ENCODE measurements at regions not wholly inside any gene's neighbourhood (a gene's known extent, or its start where the extent isn't known, plus 50 kb on each side); places are given as distances from the start of the nearest gene placed in this dataset.

- Histone ChIP-seq H3K4me1 (ENCODE audit: insufficient read depth, low read length) (no peaks in the 10 kb centered on the region), H3K4me3 (ENCODE audit: insufficient read depth, low read depth, low read length) (no peak overlapping the region), H4K20me1 (ENCODE audit: insufficient read depth, low read length) (no peaks in the 10 kb centered on the region), H3K4me2 (ENCODE audit: low read length) (no peak overlapping the region), H3K9ac (ENCODE audit: low read length) (no peak overlapping the region), H3K36me3 (ENCODE audit: insufficient read depth, low read length) (no peaks in the 10 kb centered on the region), H3K79me2 (ENCODE audit: insufficient read depth, low read length) (no peaks in the 10 kb centered on the region), H2AFZ (ENCODE audit: low read depth, low read length) (no peak overlapping the region), H3K9me3 (ENCODE audit: insufficient read depth, low read depth, low read length) (no peaks in the 10 kb centered on the region), H3K27me3 (ENCODE audit: insufficient read depth, low read length) (no peaks in the 10 kb centered on the region), H3K27ac (ENCODE audit: low read depth, low read length) (no peak overlapping the region)
- no peak for FAIRE-seq
- H3K4me3 Mint-ChIP-seq (ENCODE audit: unreplicated experiment): no peak overlapping the region
- no peaks in the 10 kb centered on the region for H3K36me3 Mint-ChIP-seq (ENCODE audit: low read depth, unreplicated experiment)
- peaks cover 17% of the 10 kb centered on the region for H3K4me1 Mint-ChIP-seq (ENCODE audit: low read depth, unreplicated experiment)
- DNase-seq (ENCODE audit: low read depth): no peak
- peaks cover 7% of the 10 kb centered on the region for H3K9me3 Mint-ChIP-seq (ENCODE audit: unreplicated experiment)
- H3K27me3 Mint-ChIP-seq (ENCODE audit: low read depth, unreplicated experiment): no peaks in the 10 kb centered on the region
- TF ChIP-seq, protein P1, sequence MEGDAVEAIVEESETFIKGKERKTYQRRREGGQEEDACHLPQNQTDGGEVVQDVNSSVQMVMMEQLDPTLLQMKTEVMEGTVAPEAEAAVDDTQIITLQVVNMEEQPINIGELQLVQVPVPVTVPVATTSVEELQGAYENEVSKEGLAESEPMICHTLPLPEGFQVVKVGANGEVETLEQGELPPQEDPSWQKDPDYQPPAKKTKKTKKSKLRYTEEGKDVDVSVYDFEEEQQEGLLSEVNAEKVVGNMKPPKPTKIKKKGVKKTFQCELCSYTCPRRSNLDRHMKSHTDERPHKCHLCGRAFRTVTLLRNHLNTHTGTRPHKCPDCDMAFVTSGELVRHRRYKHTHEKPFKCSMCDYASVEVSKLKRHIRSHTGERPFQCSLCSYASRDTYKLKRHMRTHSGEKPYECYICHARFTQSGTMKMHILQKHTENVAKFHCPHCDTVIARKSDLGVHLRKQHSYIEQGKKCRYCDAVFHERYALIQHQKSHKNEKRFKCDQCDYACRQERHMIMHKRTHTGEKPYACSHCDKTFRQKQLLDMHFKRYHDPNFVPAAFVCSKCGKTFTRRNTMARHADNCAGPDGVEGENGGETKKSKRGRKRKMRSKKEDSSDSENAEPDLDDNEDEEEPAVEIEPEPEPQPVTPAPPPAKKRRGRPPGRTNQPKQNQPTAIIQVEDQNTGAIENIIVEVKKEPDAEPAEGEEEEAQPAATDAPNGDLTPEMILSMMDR (IDR thresholded peaks at IDR 0.05; ENCODE audit: insufficient read depth, low read depth, low read length): no peak
- TF ChIP-seq EZH2 (IDR thresholded peaks at IDR 0.05; ENCODE audit: insufficient read depth, low read length): no peak
- no peak overlapping the region for H3K27ac Mint-ChIP-seq (ENCODE audit: unreplicated experiment)
Observed at GRCh38 chr7:46127814-46128213, 206.7 kb upstream of the IGFBP3 start.

DNA sequence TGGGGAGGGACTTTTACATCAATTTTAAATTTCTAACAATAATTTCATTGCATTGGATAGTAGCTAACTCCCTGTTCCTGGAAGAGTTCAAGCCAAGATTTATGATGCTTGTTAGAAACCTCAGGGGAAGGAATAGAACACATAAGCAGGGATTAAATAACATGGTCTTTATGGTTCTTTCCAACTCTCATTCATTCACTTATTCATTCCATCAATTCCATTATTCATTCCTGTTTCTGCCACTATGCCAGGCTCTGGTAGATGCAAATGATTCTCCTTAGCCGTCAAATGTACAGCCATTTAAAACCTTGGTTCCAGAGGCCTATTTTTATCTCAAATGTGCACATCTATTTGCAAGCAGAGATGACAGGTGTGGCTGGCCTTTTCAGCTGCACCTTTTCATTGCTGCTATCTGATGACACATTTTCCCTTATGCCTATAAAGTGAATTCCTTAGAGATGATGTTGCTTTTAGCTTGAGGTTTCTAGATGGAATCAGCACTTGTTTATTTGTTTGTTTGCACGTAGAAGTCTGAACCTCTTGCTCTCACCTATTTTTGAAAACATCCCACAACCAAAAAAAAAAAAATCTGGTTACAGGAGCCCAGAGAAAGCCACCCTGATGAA, 205.7 kb upstream of the IGFBP3 start:
- DNase-seq (ENCODE audit: low read depth): no peak
- TF ChIP-seq, protein P1 (IDR thresholded peaks at IDR 0.05; ENCODE audit: insufficient read depth, low read depth, low read length): no peak
- TF ChIP-seq EZH2 (IDR thresholded peaks at IDR 0.05; ENCODE audit: insufficient read depth, low read length): no peak
- Histone ChIP-seq H3K27me3 (ENCODE audit: insufficient read depth, low read length) (no peaks in the 10 kb centered on the region), H3K27ac (ENCODE audit: low read depth, low read length) (no peak overlapping the region), H3K4me2 (ENCODE audit: low read length) (no peak overlapping the region), H3K36me3 (ENCODE audit: insufficient read depth, low read length) (no peaks in the 10 kb centered on the region), H3K4me1 (ENCODE audit: insufficient read depth, low read length) (no peaks in the 10 kb centered on the region), H2AFZ (ENCODE audit: low read depth, low read length) (no peak overlapping the region), H3K4me3 (ENCODE audit: insufficient read depth, low read depth, low read length) (no peak overlapping the region), H3K79me2 (ENCODE audit: insufficient read depth, low read length) (no peaks in the 10 kb centered on the region), H4K20me1 (ENCODE audit: insufficient read depth, low read length) (no peaks in the 10 kb centered on the region), H3K9me3 (ENCODE audit: insufficient read depth, low read depth, low read length) (no peaks in the 10 kb centered on the region), H3K9ac (ENCODE audit: low read length) (no peak overlapping the region)
- H3K27ac Mint-ChIP-seq (ENCODE audit: unreplicated experiment): no peak overlapping the region
- H3K27me3 Mint-ChIP-seq (ENCODE audit: low read depth, unreplicated experiment): no peaks in the 10 kb centered on the region
- no peak for FAIRE-seq
- peaks cover 7% of the 10 kb centered on the region for H3K9me3 Mint-ChIP-seq (ENCODE audit: unreplicated experiment)
- no peak overlapping the region for H3K4me3 Mint-ChIP-seq (ENCODE audit: unreplicated experiment)
- H3K4me1 Mint-ChIP-seq (ENCODE audit: low read depth, unreplicated experiment): peaks cover 6% of the 10 kb centered on the region
- no peaks in the 10 kb centered on the region for H3K36me3 Mint-ChIP-seq (ENCODE audit: low read depth, unreplicated experiment)

- no peaks in the 10 kb centered on the region for H3K27me3 Mint-ChIP-seq (ENCODE audit: low read depth, unreplicated experiment)
- H3K4me3 ChIP-seq (ENCODE audit: insufficient read depth, low read depth, low read length): no peak overlapping the region
Observed at GRCh38 chr7:46123756-46124343, 202.8 kb upstream of the IGFBP3 start.

More at GRCh38 chr7:46123756-46124343, 202.8 kb upstream of the IGFBP3 start:
- Mint-ChIP-seq H3K9me3 (ENCODE audit: unreplicated experiment) (peaks cover 3% of the 10 kb centered on the region), H3K27ac (ENCODE audit: unreplicated experiment) (no peak overlapping the region), H3K36me3 (ENCODE audit: low read depth, unreplicated experiment) (no peaks in the 10 kb centered on the region), H3K4me1 (ENCODE audit: low read depth, unreplicated experiment) (peaks cover 2% of the 10 kb centered on the region), H3K4me3 (ENCODE audit: unreplicated experiment) (no peak overlapping the region)
- H3K27me3 ChIP-seq (ENCODE audit: insufficient read depth, low read length): no peaks in the 10 kb centered on the region
- TF ChIP-seq, protein P1 (IDR thresholded peaks at IDR 0.05; ENCODE audit: insufficient read depth, low read depth, low read length): no peak
- TF ChIP-seq EZH2 (IDR thresholded peaks at IDR 0.05; ENCODE audit: insufficient read depth, low read length): no peak
- no peak overlapping the region for H2AFZ ChIP-seq (ENCODE audit: low read depth, low read length)
- H3K4me1 ChIP-seq (ENCODE audit: insufficient read depth, low read length): no peaks in the 10 kb centered on the region
- H3K36me3 ChIP-seq (ENCODE audit: insufficient read depth, low read length): no peaks in the 10 kb centered on the region
- no peaks in the 10 kb centered on the region for H3K9me3 ChIP-seq (ENCODE audit: insufficient read depth, low read depth, low read length)
- no peaks in the 10 kb centered on the region for H3K79me2 ChIP-seq (ENCODE audit: insufficient read depth, low read length)
- no peak overlapping the region for H3K27ac ChIP-seq (ENCODE audit: low read depth, low read length)
- no peaks in the 10 kb centered on the region for H4K20me1 ChIP-seq (ENCODE audit: insufficient read depth, low read length)
- FAIRE-seq: no peak
- H3K9ac ChIP-seq (ENCODE audit: low read length): no peak overlapping the region
- no peak for DNase-seq (ENCODE audit: low read depth)
- no peak overlapping the region for H3K4me2 ChIP-seq (ENCODE audit: low read length)
